ENCODE measurements at regions not wholly inside any gene's neighbourhood (a gene's known extent, or its start where the extent isn't known, plus 50 kb on each side); places are given as distances from the start of the nearest gene placed in this dataset.

GRCh38 chr2:145059343-145059742 is 539.4 kb upstream of the ZEB2 start:
- TF ChIP-seq CTCF (conservative IDR thresholded peaks at IDR 0.05) (no peak), EZH2 (IDR thresholded peaks at IDR 0.05; ENCODE audit: low read depth) (no peak)
- H3K79me2 ChIP-seq (ENCODE audit: low read depth): no peaks in the 10 kb centered on the region
- H4K20me1 ChIP-seq (ENCODE audit: insufficient read depth): no peaks in the 10 kb centered on the region
- H3K9me2 ChIP-seq (ENCODE audit: insufficient read depth): no peaks in the 10 kb centered on the region
- POLR2A ChIA-PET (ENCODE audit: unreplicated experiment): no interaction called here
- no peak overlapping the region for H3K27ac ChIP-seq
- no peaks in the 10 kb centered on the region for H3K36me3 ChIP-seq (ENCODE audit: low read depth)
- H3K4me2 ChIP-seq: no peak overlapping the region
- intact Hi-C loops (cut with micrococcal nuclease; ENCODE audit: unreplicated experiment): no loop called here
- H3K4me1 ChIP-seq (replicated peaks; ENCODE audit: insufficient read depth): no peaks in the 10 kb centered on the region
- no peak overlapping the region for H3K4me3 ChIP-seq
- BruUV-seq (replicated peaks): no TSS peak
- H3F3A ChIP-seq (ENCODE audit: insufficient read depth, low read depth): no peaks in the 10 kb centered on the region
- no peak overlapping the region for H2AFZ ChIP-seq
- H3K27me3 ChIP-seq (ENCODE audit: insufficient read depth, low read depth): no peaks in the 10 kb centered on the region
- CTCF ChIA-PET: no interaction called here
- DNase-seq: no peak
- H3K9me3 ChIP-seq (ENCODE audit: insufficient read depth, low read depth): no peaks in the 10 kb centered on the region

- Histone ChIP-seq H3F3A (ENCODE audit: insufficient read depth, low read depth) (no peaks in the 10 kb centered on the region), H3K36me3 (ENCODE audit: low read depth) (no peaks in the 10 kb centered on the region), H3K27ac (no peak overlapping the region), H3K4me3 (no peak overlapping the region), H4K20me1 (ENCODE audit: insufficient read depth) (no peaks in the 10 kb centered on the region), H3K27me3 (ENCODE audit: insufficient read depth, low read depth) (no peaks in the 10 kb centered on the region), H3K79me2 (ENCODE audit: low read depth) (no peaks in the 10 kb centered on the region), H3K9me3 (ENCODE audit: insufficient read depth, low read depth) (no peaks in the 10 kb centered on the region), H2AFZ (no peak overlapping the region), H3K4me1 (replicated peaks; ENCODE audit: insufficient read depth) (no peaks in the 10 kb centered on the region), H3K9me2 (ENCODE audit: insufficient read depth) (no peaks in the 10 kb centered on the region), H3K4me2 (no peak overlapping the region)
- BruUV-seq (replicated peaks): no TSS peak
- TF ChIP-seq EZH2 (IDR thresholded peaks at IDR 0.05; ENCODE audit: low read depth) (no peak), CTCF (conservative IDR thresholded peaks at IDR 0.05) (no peak)
- no peak for DNase-seq
- CTCF ChIA-PET: no interaction called here
- intact Hi-C loops (cut with micrococcal nuclease; ENCODE audit: unreplicated experiment): no loop called here
- POLR2A ChIA-PET (ENCODE audit: unreplicated experiment): no interaction called here
Observed at GRCh38 chr2:145058457-145058856, 538.5 kb upstream of the ZEB2 start.

GRCh38 chr2:145055651-145056050 is 535.7 kb upstream of the ZEB2 start:
- no peak overlapping the region for H3K4me2 ChIP-seq
- H3K4me3 ChIP-seq: no peak overlapping the region
- intact Hi-C loops (cut with micrococcal nuclease; ENCODE audit: unreplicated experiment): no loop called here
- H3K36me3 ChIP-seq (ENCODE audit: low read depth): no peaks in the 10 kb centered on the region
- H3K4me1 ChIP-seq (replicated peaks; ENCODE audit: insufficient read depth): no peaks in the 10 kb centered on the region
- H3K9me2 ChIP-seq (ENCODE audit: insufficient read depth): no peaks in the 10 kb centered on the region
- H4K20me1 ChIP-seq (ENCODE audit: insufficient read depth): no peaks in the 10 kb centered on the region
- H3F3A ChIP-seq (ENCODE audit: insufficient read depth, low read depth): no peaks in the 10 kb centered on the region
- TF ChIP-seq EZH2 (IDR thresholded peaks at IDR 0.05; ENCODE audit: low read depth) (no peak), CTCF (conservative IDR thresholded peaks at IDR 0.05) (no peak)
- ChIA-PET CTCF (no interaction called here), POLR2A (ENCODE audit: unreplicated experiment) (no interaction called here)
- no peak overlapping the region for H3K27ac ChIP-seq
- DNase-seq: no peak
- no peak overlapping the region for H2AFZ ChIP-seq
- no peaks in the 10 kb centered on the region for H3K79me2 ChIP-seq (ENCODE audit: low read depth)
- BruUV-seq (replicated peaks): no TSS peak
- no peaks in the 10 kb centered on the region for H3K9me3 ChIP-seq (ENCODE audit: insufficient read depth, low read depth)
- H3K27me3 ChIP-seq (ENCODE audit: insufficient read depth, low read depth): no peaks in the 10 kb centered on the region
